Jurkat, Clone E6-1 (cell line): ENCODE measurements at regions not wholly inside any gene's neighbourhood (a gene's known extent, or its start where the extent isn't known, plus 50 kb on each side); places are given as distances from the start of the nearest gene placed in this dataset.
"Not testable (repeated sequence)": the region's sequence is repeated elsewhere in the genome, so short reads cannot be mapped to it uniquely, and the experiment has no call there.

Source experiments
- DNase-seq: peaks from one replicate; pipeline ENCODE4 v3.0.0-alpha.2; 2011; ENCODE audit warnings: low read depth, low spot score
- H3K4me3 ChIP-seq: 2 replicates; pipeline ENCODE4 v1.5.1; 2011; ENCODE audit warnings: mild to moderate bottlenecking, low read length, control low read depth, moderate library complexity

GRCh38 chr15:98347001-98347400 lies 301.3 kb upstream of the IGF1R start:
- H3K4me3 ChIP-seq, result no peak overlapping the region
- no peak for DNase-seq

GRCh38 chr15:98347866-98348265 lies 300.5 kb upstream of the IGF1R start:
- DNase-seq, result no peak
- H3K4me3 ChIP-seq, result no peak overlapping the region

GRCh38 chr15:98350276-98350675 lies 298.1 kb upstream of the IGF1R start:
- H3K4me3 ChIP-seq, result no peak overlapping the region
- DNase-seq, result no peak

GRCh38 chr15:98358274-98358673 lies 290.1 kb upstream of the IGF1R start:
- H3K4me3 ChIP-seq, DNase-seq: not testable (repeated sequence)

GRCh38 chr15:98358971-98359370 lies 289.4 kb upstream of the IGF1R start:
- H3K4me3 ChIP-seq, result no peak overlapping the region
- no peak for DNase-seq

GRCh38 chr15:98363416-98363815 lies 284.9 kb upstream of the IGF1R start:
- DNase-seq, result no peak

GRCh38 chr15:98363955-98364354 lies 284.4 kb upstream of the IGF1R start:
- H3K4me3 ChIP-seq, result no peak overlapping the region
- no peak for DNase-seq

More at GRCh38 chr15:98363416-98363815, 284.9 kb upstream of the IGF1R start:
- no peak overlapping the region for H3K4me3 ChIP-seq

GRCh38 chr15:98369081-98369716 lies 279.1 kb upstream of the IGF1R start:
- no peak overlapping the region for H3K4me3 ChIP-seq
- DNase-seq, result no peak

- DNase-seq, result no peak
- no peak overlapping the region for H3K4me3 ChIP-seq
These were observed 272.6 kb upstream of the IGF1R start for GRCh38 chr15:98375513-98376340.

GRCh38 chr15:98380721-98381120 lies 267.6 kb upstream of the IGF1R start:
- no peak for DNase-seq
- no peak overlapping the region for H3K4me3 ChIP-seq

GRCh38 chr15:98381446-98381845 lies 266.9 kb upstream of the IGF1R start:
- no peak for DNase-seq
- no peak overlapping the region for H3K4me3 ChIP-seq

- no peak overlapping the region for H3K4me3 ChIP-seq
- DNase-seq, result no peak
These were observed 266.2 kb upstream of the IGF1R start for GRCh38 chr15:98382139-98382538.

- H3K4me3 ChIP-seq, result no peak overlapping the region
- no peak for DNase-seq
These were observed 264.8 kb upstream of the IGF1R start for GRCh38 chr15:98383571-98383970.

GRCh38 chr15:98384328-98385029 lies 263.9 kb upstream of the IGF1R start:
- no peak for DNase-seq
- H3K4me3 ChIP-seq, result no peak overlapping the region

- H3K4me3 ChIP-seq, result no peak overlapping the region
- no peak for DNase-seq
These were observed 262.5 kb upstream of the IGF1R start for GRCh38 chr15:98385752-98386381.

GRCh38 chr15:98386561-98386960 lies 261.8 kb upstream of the IGF1R start:
- no peak overlapping the region for H3K4me3 ChIP-seq
- no peak for DNase-seq

GRCh38 chr15:98387866-98388265 lies 260.5 kb upstream of the IGF1R start:
- DNase-seq, result no peak
- H3K4me3 ChIP-seq, result no peak overlapping the region

GRCh38 chr15:98390946-98391530 lies 257.3 kb upstream of the IGF1R start:
- DNase-seq, result no peak
- no peak overlapping the region for H3K4me3 ChIP-seq

GRCh38 chr15:98391568-98391967 lies 256.8 kb upstream of the IGF1R start:
- DNase-seq, result no peak
- no peak overlapping the region for H3K4me3 ChIP-seq
